PC-3 (cell line): ENCODE measurements at regions not wholly inside any gene's neighbourhood (a gene's known extent, or its start where the extent isn't known, plus 50 kb on each side); places are given as distances from the start of the nearest gene placed in this dataset.

Experiments used
- ATAC-seq: fragments of 200-7000 bp; cut with Tn5 transposase; 2 replicates; pipeline ENCODE4 v1.9.1; 2020; ENCODE audit warnings: mild to moderate bottlenecking, moderate library complexity
- BruUV-seq: library from RNA; stranded (reverse); fragments of 400-500 nt; replicated peaks from 2 replicates; lab custom pipeline; 2021; lab: Mats Ljungman, UMichigan
- CTCF ChIA-PET: fragments of 300-600 bp; sonication (Branson Sonifier 250); formaldehyde crosslinking; loops from one replicate; lab custom pipeline; 2022; ENCODE audit warnings: antibody characterized with exemption; lab: Charles Lee
- POLR2A ChIA-PET: fragments of 300-600 bp; sonication (Branson Sonifier 250); formaldehyde crosslinking; loops from one replicate; lab custom pipeline; 2022; ENCODE audit warnings: antibody characterized with exemption; ENCODE audit not compliant: unreplicated experiment; lab: Charles Lee
- DNase-seq: peaks from one replicate; pipeline ENCODE4 v3.0.0-alpha.2; 2015
- H2AFZ ChIP-seq: fragments of 300-600 bp; sonication (generic); 2 replicates; pipeline ENCODE4 v1.6.0; 2016; ENCODE audit warnings: antibody characterized with exemption, low read length
- H3F3A ChIP-seq: fragments of 300-600 bp; sonication (generic); one replicate; pipeline ENCODE4 v1.6.0; 2017; ENCODE audit warnings: antibody characterized with exemption, low read length, control low read depth, mild to moderate bottlenecking; ENCODE audit not compliant: unreplicated experiment
- H3K27ac ChIP-seq: fragments of 300-600 bp; sonication (generic); 2 replicates; pipeline ENCODE4 v1.5.1; 2016; ENCODE audit warnings: mild to moderate bottlenecking, low read length
- H3K27me3 ChIP-seq: fragments of 300-600 bp; sonication (generic); 2 replicates; pipeline ENCODE4 v1.6.1; 2016; ENCODE audit warnings: low read length, mixed read lengths
- H3K36me3 ChIP-seq: fragments of 300-600 bp; sonication (generic); 2 replicates; pipeline ENCODE4 v1.6.1; 2016; ENCODE audit warnings: low read depth, mixed run types, low read length, mixed read lengths
- H3K4me1 ChIP-seq: fragments of 300-600 bp; sonication (generic); 2 replicates; pipeline ENCODE4 v1.5.1; 2016; ENCODE audit warnings: low read length; ENCODE audit not compliant: insufficient read depth
- H3K4me2 ChIP-seq: fragments of 300-600 bp; sonication (generic); 2 replicates; pipeline ENCODE4 v1.6.0; 2016; ENCODE audit warnings: low read length
- H3K4me3 ChIP-seq: fragments of 300-600 bp; sonication (generic); 2 replicates; pipeline ENCODE4 v1.5.1; 2016; ENCODE audit warnings: mild to moderate bottlenecking, low read length, mixed read lengths
- H3K79me2 ChIP-seq: fragments of 300-600 bp; sonication (generic); 2 replicates; pipeline ENCODE4 v1.6.1; 2017; ENCODE audit warnings: low read length, mixed read lengths
- H3K9ac ChIP-seq: fragments of 300-600 bp; sonication (generic); 2 replicates; pipeline ENCODE4 v1.6.0; 2016; ENCODE audit warnings: mild to moderate bottlenecking, low read length
- H3K9me2 ChIP-seq: fragments of 300-600 bp; sonication (generic); replicated peaks from 2 replicates; pipeline ENCODE4 v1.6.1; 2016; ENCODE audit warnings: mixed run types, low read length, mixed read lengths
- H3K9me3 ChIP-seq: fragments of 300-600 bp; sonication (generic); 2 replicates; pipeline ENCODE4 v1.6.1; 2016; ENCODE audit warnings: low read length, mixed read lengths
- H4K20me1 ChIP-seq: fragments of 300-600 bp; sonication (generic); 2 replicates; pipeline ENCODE4 v1.6.1; 2016; ENCODE audit warnings: low read length, mixed read lengths
- CTCF ChIP-seq: fragments of 300-600 bp; sonication (generic); conservative IDR thresholded peaks from 2 replicates; pipeline ENCODE4 v1.5.1; 2017; ENCODE audit warnings: antibody characterized with exemption, low read depth, mild to moderate bottlenecking, low read length
- EZH2 ChIP-seq: fragments of 300-600 bp; sonication (generic); IDR thresholded peaks from one replicate; pipeline ENCODE4 v1.6.1; 2017; ENCODE audit warnings: antibody characterized with exemption, mild to moderate bottlenecking, low read length; ENCODE audit not compliant: unreplicated experiment
- EZH2phosphoT487 ChIP-seq: fragments of 300-600 bp; sonication (generic); IDR thresholded peaks from 2 replicates; pipeline ENCODE4 v1.6.1; 2018; ENCODE audit warnings: mild to moderate bottlenecking, antibody characterized with exemption, low read length, borderline replicate concordance
- intact Hi-C: fragments of 100-400 bp; cut with micrococcal nuclease; formaldehyde crosslinking; loops from 2 replicates; pipeline ENCODE4 v1.9.0; 2023

GRCh38 chr2:136248242-136248641 lies 130.3 kb upstream of the CXCR4 start:
- Histone ChIP-seq H3K79me2 (no peaks in the 10 kb centered on the region), H3K9me2 (no peaks in the 10 kb centered on the region), H3K27ac (no peak overlapping the region), H3K9me3 (no peaks in the 10 kb centered on the region), H3K27me3 (peaks cover 22% of the 10 kb centered on the region; the same call in 1 of the 2 replicates), H3K4me3 (no peak overlapping the region), H2AFZ (no peak overlapping the region), H3K4me1 (no peaks in the 10 kb centered on the region), H3K9ac (no peak overlapping the region), H3K36me3 (no peaks in the 10 kb centered on the region), H3K4me2 (no peak overlapping the region), H3F3A (no peaks in the 10 kb centered on the region), H4K20me1 (no peaks in the 10 kb centered on the region)
- POLR2A ChIA-PET = no interaction called here
- intact Hi-C loops = no loop called here
- TF ChIP-seq EZH2 = no peak
- TF ChIP-seq CTCF = no peak
- no peak for TF ChIP-seq EZH2phosphoT487
- no TSS peak for BruUV-seq
- DNase-seq = peak; percentile 38
- CTCF ChIA-PET = no interaction called here
- no peak for ATAC-seq

DNA sequence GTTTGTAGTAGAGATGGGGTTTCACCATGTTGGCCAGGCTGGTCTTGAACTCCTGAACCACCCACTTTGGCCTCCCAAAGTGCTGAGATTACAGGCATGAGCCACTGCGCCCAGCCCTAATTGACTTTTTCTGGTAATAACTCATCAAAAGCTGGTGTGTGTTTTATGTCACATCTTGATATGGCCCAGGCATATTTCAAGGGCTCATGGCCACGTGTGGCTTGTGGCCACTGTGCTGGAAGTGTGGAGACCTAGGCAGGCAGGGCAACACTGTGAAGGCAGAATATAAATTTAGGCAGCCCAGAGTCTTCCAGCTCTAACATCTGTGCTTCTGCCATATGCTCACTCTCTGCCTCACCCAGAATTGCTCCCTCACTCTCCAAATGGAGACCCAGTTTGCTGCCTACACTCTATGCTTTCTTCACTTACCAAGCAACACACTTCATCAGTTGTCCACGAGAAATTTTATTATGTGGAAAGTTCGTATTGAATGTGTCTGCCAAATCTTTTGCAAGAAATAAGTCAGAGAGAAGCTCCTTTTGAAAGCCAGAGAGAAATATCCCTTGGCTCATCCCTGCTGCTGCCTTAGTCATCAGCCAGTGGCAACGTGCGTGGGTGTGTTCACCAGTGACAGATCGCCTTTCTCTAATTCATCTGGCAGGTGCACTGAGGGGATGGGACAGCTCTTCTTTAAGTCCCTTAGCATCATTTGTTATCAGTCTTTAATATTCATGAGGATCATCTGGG lies 129.4 kb upstream of the CXCR4 start:
- intact Hi-C loops = no loop called here
- no TSS peak for BruUV-seq
- Histone ChIP-seq H3K36me3 (no peaks in the 10 kb centered on the region), H4K20me1 (no peaks in the 10 kb centered on the region), H3K27ac (no peak overlapping the region), H3K4me3 (no peak overlapping the region), H3K9me3 (no peaks in the 10 kb centered on the region), H3F3A (no peaks in the 10 kb centered on the region), H3K4me1 (no peaks in the 10 kb centered on the region), H3K4me2 (no peak overlapping the region), H2AFZ (no peak overlapping the region), H3K9me2 (no peaks in the 10 kb centered on the region), H3K27me3 (peaks cover 20% of the 10 kb centered on the region; the same call in 1 of the 2 replicates), H3K9ac (no peak overlapping the region), H3K79me2 (no peaks in the 10 kb centered on the region)
- TF ChIP-seq EZH2phosphoT487 (no peak), EZH2 (no peak), CTCF (no peak)
- ChIA-PET POLR2A (no interaction called here), CTCF (no interaction called here)
- ATAC-seq = no peak
- DNase-seq = peak; percentile 8

- no peak overlapping the region for H3K4me2 ChIP-seq
Observed at GRCh38 chr2:136246086-136246669, 128.2 kb upstream of the CXCR4 start.

More at GRCh38 chr2:136246086-136246669, 128.2 kb upstream of the CXCR4 start:
- Histone ChIP-seq H3K9ac (no peak overlapping the region), H3K27me3 (peaks cover 8% of the 10 kb centered on the region; the same call in 1 of the 2 replicates), H3K79me2 (no peaks in the 10 kb centered on the region), H3F3A (no peaks in the 10 kb centered on the region), H3K9me3 (no peaks in the 10 kb centered on the region), H3K4me1 (no peaks in the 10 kb centered on the region), H3K27ac (no peak overlapping the region), H3K4me3 (no peak overlapping the region), H2AFZ (no peak overlapping the region), H4K20me1 (no peaks in the 10 kb centered on the region), H3K36me3 (no peaks in the 10 kb centered on the region), H3K9me2 (no peaks in the 10 kb centered on the region)
- BruUV-seq = no TSS peak
- intact Hi-C loops = no loop called here
- ChIA-PET POLR2A (no interaction called here), CTCF (no interaction called here)
- TF ChIP-seq CTCF (no peak), EZH2phosphoT487 (no peak), EZH2 (no peak)
- ATAC-seq (no peak), DNase-seq (no peak)
